CD4-positive, alpha-beta T cell (primary cell): ENCODE measurements at regions not wholly inside any gene's neighbourhood (a gene's known extent, or its start where the extent isn't known, plus 50 kb on each side); places are given as distances from the start of the nearest gene placed in this dataset.
"Not testable (repeated sequence)": the region's sequence is repeated elsewhere in the genome, so short reads cannot be mapped to it uniquely, and the experiment has no call there.

Experiments used
- ATAC-seq: fragments of 200-7000 bp; cut with Tn5 transposase; one replicate; pipeline ENCODE4 v1.10.0; 2022; ENCODE audit warnings: mild to moderate bottlenecking; ENCODE audit not compliant: poor library complexity
- CTCF ChIA-PET: fragments of 350-600 bp; sonication (Branson Sonifier 250); formaldehyde crosslinking; loops from one replicate; lab custom pipeline; 2021; ENCODE audit warnings: antibody characterized with exemption, inconsistent platforms; lab: Charles Lee
- POLR2A ChIA-PET: fragments of 350-600 bp; sonication (Branson Sonifier 250); formaldehyde crosslinking; loops from one replicate; lab custom pipeline; 2021; ENCODE audit warnings: antibody characterized with exemption, inconsistent platforms; lab: Charles Lee
- DNase-seq, 14 experiments: peaks; one replicate each; pipeline ENCODE4 v3.0.0-alpha.2; 2013 to 2020; ENCODE audit warnings: mixed read lengths in 2 of 14
- H3K27ac ChIP-seq, 2 donors: one replicate each; pipeline versions ENCODE4 v1.5.1 to v1.7.0; 2013; ENCODE audit warnings: low read length in 2 of 2, low read depth in 1 of 2, mild to moderate bottlenecking in 1 of 2
- H3K27me3 ChIP-seq, 2 experiments: 1 replicate in 1 of 2; 2 replicates in 1 of 2; pipeline versions ENCODE4 v1.6.1 to v1.7.0; 2013; ENCODE audit warnings: low read length in 2 of 2, control low read depth in 1 of 2, mild to moderate bottlenecking in 1 of 2, moderate library complexity in 1 of 2; ENCODE audit not compliant: insufficient read depth in 2 of 2, control insufficient read depth in 1 of 2
- H3K36me3 ChIP-seq: one replicate; pipeline ENCODE4 v1.6.1; 2013; ENCODE audit warnings: low read length, control low read depth; ENCODE audit not compliant: insufficient read depth
- H3K4me1 ChIP-seq: one replicate; pipeline ENCODE4 v1.6.1; 2013; ENCODE audit warnings: low read length, control low read depth; ENCODE audit not compliant: insufficient read depth
- H3K4me3 ChIP-seq: one replicate; pipeline ENCODE4 v1.5.1; 2013; ENCODE audit warnings: mild to moderate bottlenecking, low read length, moderate library complexity
- H3K9me3 ChIP-seq, 2 experiments: 1 replicate in 1 of 2; 2 replicates in 1 of 2; pipeline versions ENCODE4 v1.6.1 to v1.7.0; 2013; ENCODE audit warnings: low read length in 2 of 2, mild to moderate bottlenecking in 2 of 2, control low read depth in 1 of 2, moderate library complexity in 1 of 2; ENCODE audit not compliant: control insufficient read depth in 1 of 2, insufficient read depth in 1 of 2
- H3K27ac Mint-ChIP-seq: one replicate; pipeline ENCODE4 v1.8.0; 2020; ENCODE audit warnings: mixed read lengths
- H3K27me3 Mint-ChIP-seq: one replicate; pipeline ENCODE4 v1.8.0; 2021; ENCODE audit warnings: mixed read lengths
- H3K36me3 Mint-ChIP-seq: one replicate; pipeline ENCODE4 v1.8.0; 2021; ENCODE audit warnings: low read depth, mixed read lengths
- H3K4me1 Mint-ChIP-seq: one replicate; pipeline ENCODE4 v1.8.0; 2021; ENCODE audit warnings: low read depth, mixed read lengths
- H3K4me3 Mint-ChIP-seq: one replicate; pipeline ENCODE4 v1.8.0; 2020; ENCODE audit warnings: mild to moderate bottlenecking, mixed read lengths
- H3K9me3 Mint-ChIP-seq: one replicate; pipeline ENCODE4 v1.8.0; 2020; ENCODE audit warnings: mixed read lengths
- CTCF ChIP-seq: fragments of 200-600 bp; IDR thresholded peaks from one replicate; pipeline ENCODE4 v1.8.0; 2022; ENCODE audit warnings: antibody characterized with exemption, mild to moderate bottlenecking
- intact Hi-C, 2 experiments: fragments of 100-400 bp; cut with DNase I in 1 of 2; cut with micrococcal nuclease in 1 of 2; formaldehyde crosslinking; loops; one replicate each; pipeline versions ENCODE4 v1.15.1 to v1.9.0; 2023 to 2025; cut with DNase I, micrococcal nuclease

- Histone ChIP-seq H3K4me1 (peaks cover 19% of the 10 kb centered on the region), H3K27ac (no peak overlapping the region), H3K9me3 (no peaks in the 10 kb centered on the region), H3K36me3 (no peaks in the 10 kb centered on the region), H3K4me3 (no peak overlapping the region), H3K27me3 (no peaks in the 10 kb centered on the region)
- Mint-ChIP-seq H3K4me1 (peaks cover 21% of the 10 kb centered on the region), H3K27me3 (no peaks in the 10 kb centered on the region), H3K4me3 (no peak overlapping the region), H3K36me3 (no peaks in the 10 kb centered on the region), H3K9me3 (no peaks in the 10 kb centered on the region), H3K27ac (no peak overlapping the region)
- intact Hi-C loops: no loop called here
- no peak for DNase-seq
- POLR2A ChIA-PET: no interaction called here
- no peak for TF ChIP-seq CTCF
- CTCF ChIA-PET: no interaction called here
- no peak for ATAC-seq
Observed at GRCh38 chr20:23140991-23141390, 54.9 kb upstream of the CD93 start.

GRCh38 chr20:23139984-23140383 lies 53.9 kb upstream of the CD93 start:
- H3K27ac ChIP-seq, DNase-seq, ATAC-seq, H3K27me3 ChIP-seq, intact Hi-C loops, H3K4me3 ChIP-seq, CTCF ChIA-PET, H3K27ac Mint-ChIP-seq, H3K36me3 ChIP-seq, POLR2A ChIA-PET, H3K9me3 Mint-ChIP-seq, H3K9me3 ChIP-seq, H3K27me3 Mint-ChIP-seq, H3K36me3 Mint-ChIP-seq, H3K4me3 Mint-ChIP-seq: not testable (repeated sequence)
- peaks cover 21% of the 10 kb centered on the region for H3K4me1 Mint-ChIP-seq
- H3K4me1 ChIP-seq: peaks cover 19% of the 10 kb centered on the region

GRCh38 chr20:23139524-23139923 lies 53.4 kb upstream of the CD93 start:
- Histone ChIP-seq H3K4me3 (no peak overlapping the region), H3K9me3 (no peaks in the 10 kb centered on the region), H3K27ac (no peak overlapping the region), H3K4me1 (peaks cover 19% of the 10 kb centered on the region), H3K36me3 (no peaks in the 10 kb centered on the region), H3K27me3 (no peaks in the 10 kb centered on the region)
- Mint-ChIP-seq H3K27ac (no peak overlapping the region), H3K27me3 (no peaks in the 10 kb centered on the region), H3K4me1 (peaks cover 21% of the 10 kb centered on the region), H3K4me3 (no peak overlapping the region), H3K9me3 (no peaks in the 10 kb centered on the region), H3K36me3 (no peaks in the 10 kb centered on the region)
- POLR2A ChIA-PET: no interaction called here
- no peak for ATAC-seq
- intact Hi-C loops: no loop called here
- no peak for DNase-seq
- TF ChIP-seq CTCF: no peak
- CTCF ChIA-PET: no interaction called here

GRCh38 chr20:23138682-23139081 lies 52.6 kb upstream of the CD93 start:
- no peaks in the 10 kb centered on the region for H3K27me3 Mint-ChIP-seq
- TF ChIP-seq CTCF: no peak
- Histone ChIP-seq H3K9me3 (no peaks in the 10 kb centered on the region), H3K36me3 (no peaks in the 10 kb centered on the region), H3K4me3 (no peak overlapping the region), H3K27ac (no peak overlapping the region), H3K4me1 (peaks cover 19% of the 10 kb centered on the region), H3K27me3 (no peaks in the 10 kb centered on the region)
- DNase-seq (no peak), ATAC-seq (no peak)
- H3K4me3 Mint-ChIP-seq: no peak overlapping the region
- H3K4me1 Mint-ChIP-seq: peaks cover 21% of the 10 kb centered on the region
- H3K36me3 Mint-ChIP-seq: no peaks in the 10 kb centered on the region
- ChIA-PET CTCF (no interaction called here), POLR2A (no interaction called here)
- intact Hi-C loops: no loop called here
- no peak overlapping the region for H3K27ac Mint-ChIP-seq
- no peaks in the 10 kb centered on the region for H3K9me3 Mint-ChIP-seq
